A549 (cell line): ENCODE measurements at regions not wholly inside any gene's neighbourhood (a gene's known extent, or its start where the extent isn't known, plus 50 kb on each side); places are given as distances from the start of the nearest gene placed in this dataset.

Experiments used
- ATAC-seq, 2 experiments: fragments of 200-7000 bp in 1 of 2; fragments of >200 bp in 1 of 2; cut with Nextera tagmentation in 1 of 2; cut with Tn5 transposase in 1 of 2; 3 replicates each; pipeline versions ENCODE4 v1.8.0 to v1.9.1; 2018 to 2020; ENCODE audit warnings: mild to moderate bottlenecking in 1 of 2, moderate library complexity in 1 of 2
- CTCF ChIA-PET: fragments of 300-600 bp; sonication (Branson Sonifier 250); formaldehyde crosslinking; extraction: SDS; loops from one replicate; lab custom pipeline; 2021; ENCODE audit warnings: antibody characterized with exemption, inconsistent platforms; lab: Yijun Ruan, JAX
- POLR2A ChIA-PET: fragments of 350-600 bp; formaldehyde crosslinking; extraction: SDS; loops from one replicate; lab custom pipeline; 2021; ENCODE audit warnings: antibody characterized with exemption, inconsistent platforms; lab: Yijun Ruan, JAX
- DNase-seq, 2 experiments: peaks; one replicate each; pipeline versions ENCODE4 v3.0.0 to v3.0.0-alpha.2; 2011 to 2016; ENCODE audit warnings: low read depth in 1 of 2, low spot score in 1 of 2
- FAIRE-seq: peaks from 2 replicates; lab custom pipeline; 2011; peaks lifted over from hg19 to GRCh38; lab: Jason Lieb, UNC
- H3K27ac ChIP-seq, 2 experiments: fragments of >200 bp; sonication (Bioruptor Twin); formaldehyde crosslinking; 3 replicates each; pipeline ENCODE4 v1.5.1; 2016 to 2017
- H3K4me1 ChIP-seq: fragments of >200 bp; sonication (Bioruptor Twin); formaldehyde crosslinking; 3 replicates; pipeline ENCODE4 v1.6.1; 2016
- H3K4me2 ChIP-seq: fragments of >200 bp; sonication (Bioruptor Twin); formaldehyde crosslinking; 3 replicates; pipeline ENCODE4 v1.6.1; 2016
- H3K4me3 ChIP-seq: fragments of >200 bp; sonication (Bioruptor Twin); formaldehyde crosslinking; 3 replicates; pipeline ENCODE4 v1.5.1; 2016
- H3K9me3 ChIP-seq: fragments of >200 bp; sonication (Bioruptor Twin); formaldehyde crosslinking; 3 replicates; pipeline ENCODE4 v1.6.1; 2016
- BHLHE40 ChIP-seq: IDR thresholded peaks from 2 replicates; pipeline ENCODE4 v1.6.1; 2012; ENCODE audit warnings: low read depth, low read length, inconsistent platforms
- ESRRA ChIP-seq: fragments of 150-350 bp; IDR thresholded peaks from 2 replicates; pipeline ENCODE4 v1.6.1; 2014; ENCODE audit warnings: mild to moderate bottlenecking, low read length, borderline replicate concordance
- JUN ChIP-seq, 2 experiments: fragments of >200 bp; sonication (Bioruptor Twin); formaldehyde crosslinking; IDR thresholded peaks; 2 replicates in 1 of 2; 3 replicates in 1 of 2; pipeline ENCODE4 v1.6.1; 2016 to 2017
- KDM5A ChIP-seq: fragments of 200-600 bp; sonication (generic); IDR thresholded peaks from 2 replicates; pipeline ENCODE4 v1.6.1; 2016; ENCODE audit warnings: antibody characterized with exemption, mild to moderate bottlenecking
- POLR2A ChIP-seq: IDR thresholded peaks from 2 replicates; pipeline ENCODE4 v1.6.1; 2012; ENCODE audit warnings: mild to moderate bottlenecking, low read length
- TFCP2L1 ChIP-seq: fragments of 250-450 bp; sonication (Bioruptor Pico); IDR thresholded peaks from 2 replicates; pipeline ENCODE4 v1.5.0; 2021; ENCODE audit warnings: mild to moderate bottlenecking
- WGBS: methylation state at CpG from one replicate; pipeline ENCODE4 v1.1.6; 2017; ENCODE audit errors: missing lambda C conversion rate; 5-methylcytosine and 5-hydroxymethylcytosine counted together
- small RNA-seq, 6 experiments: library from RNA; depleted of rRNA; stranded (forward); fragments of <200 nt; gene quantifications; one replicate each; pipeline ENCODE3, GENCODE V24; 2012

GRCh38 chr14:51600658-51601057 is 51.1 kb upstream of the FRMD6 start:
- CTCF ChIA-PET: interaction anchor here (1.4 to 3.3 kb wide), 4 partner anchors 9 to 318 kb away, joined by 3 to 8 read pairs (median 4); no protein-coding TSS in a partner anchor
- 82% methylated on average over 1 of the region's 1 CpG for WGBS

More at GRCh38 chr14:51600658-51601057, 51.1 kb upstream of the FRMD6 start:
- ATAC-seq (no peak), FAIRE-seq (no peak), DNase-seq (no peak)
- Histone ChIP-seq H3K9me3 (no peaks in the 10 kb centered on the region), H3K27ac (no peak overlapping the region), H3K4me2 (no peak overlapping the region), H3K4me1 (no peaks in the 10 kb centered on the region), H3K4me3 (no peak overlapping the region)
- POLR2A ChIA-PET: no interaction called here
- TF ChIP-seq KDM5A (no peak), POLR2A (no peak), JUN (IDR thresholded peaks at IDR 0.05) (no peak), ESRRA (no peak), BHLHE40 (no peak), TFCP2L1 (CRISPR knock-in tag) (no peak)

Small RNA genes in the stretch of these regions (small RNA-seq; reads per million reads assigned to genes)
- 0 reads per million in 6 experiments for gene RNU6-1291P
